Astrocyte of the cerebellum (primary cell): ENCODE measurements at regions not wholly inside any gene's neighbourhood (a gene's known extent, or its start where the extent isn't known, plus 50 kb on each side); places are given as distances from the start of the nearest gene placed in this dataset.

ENCODE experiments used
- DNase-seq: peaks from one replicate; pipeline ENCODE4 v3.0.0-alpha.2; 2011; ENCODE audit warnings: low read depth
- H3K4me3 ChIP-seq: 2 replicates; pipeline ENCODE4 v1.5.1; 2011; ENCODE audit warnings: mild to moderate bottlenecking, low read depth, low read length, moderate library complexity
- in situ Hi-C: cut with HindIII; loops from 2 replicates; pipeline ENCODE4 v1.10.0; 2017; ENCODE audit warnings: low sequenced_read_pairs
- TF ChIP-seq, protein P1 (sequence below): IDR thresholded peaks from 2 replicates; pipeline ENCODE4 v1.5.1; 2012; ENCODE audit warnings: low read length, low read depth, moderate library complexity, mild to moderate bottlenecking; ENCODE audit errors: missing control alignments

DNA sequence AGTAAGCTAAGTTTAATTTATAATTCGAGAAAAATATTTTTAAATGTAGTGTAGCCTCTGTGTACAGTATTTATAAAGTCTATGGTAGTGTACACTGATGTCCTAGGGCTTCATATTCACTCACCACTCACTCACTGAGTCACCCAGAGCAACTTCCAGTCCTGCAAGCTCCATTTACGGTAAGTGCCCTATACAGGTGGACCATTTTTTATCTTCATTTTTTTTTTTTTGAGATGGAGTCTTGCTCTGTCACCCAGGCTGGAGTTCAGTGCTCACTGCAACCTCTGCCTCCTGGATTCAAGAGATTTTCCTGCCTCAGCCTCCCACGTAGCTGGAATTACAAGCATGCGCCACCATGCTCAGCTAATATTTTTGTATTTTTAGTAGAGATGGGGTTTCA lies 104.2 kb downstream of the PDCL3 start:
- TF ChIP-seq, protein P1, sequence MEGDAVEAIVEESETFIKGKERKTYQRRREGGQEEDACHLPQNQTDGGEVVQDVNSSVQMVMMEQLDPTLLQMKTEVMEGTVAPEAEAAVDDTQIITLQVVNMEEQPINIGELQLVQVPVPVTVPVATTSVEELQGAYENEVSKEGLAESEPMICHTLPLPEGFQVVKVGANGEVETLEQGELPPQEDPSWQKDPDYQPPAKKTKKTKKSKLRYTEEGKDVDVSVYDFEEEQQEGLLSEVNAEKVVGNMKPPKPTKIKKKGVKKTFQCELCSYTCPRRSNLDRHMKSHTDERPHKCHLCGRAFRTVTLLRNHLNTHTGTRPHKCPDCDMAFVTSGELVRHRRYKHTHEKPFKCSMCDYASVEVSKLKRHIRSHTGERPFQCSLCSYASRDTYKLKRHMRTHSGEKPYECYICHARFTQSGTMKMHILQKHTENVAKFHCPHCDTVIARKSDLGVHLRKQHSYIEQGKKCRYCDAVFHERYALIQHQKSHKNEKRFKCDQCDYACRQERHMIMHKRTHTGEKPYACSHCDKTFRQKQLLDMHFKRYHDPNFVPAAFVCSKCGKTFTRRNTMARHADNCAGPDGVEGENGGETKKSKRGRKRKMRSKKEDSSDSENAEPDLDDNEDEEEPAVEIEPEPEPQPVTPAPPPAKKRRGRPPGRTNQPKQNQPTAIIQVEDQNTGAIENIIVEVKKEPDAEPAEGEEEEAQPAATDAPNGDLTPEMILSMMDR = no peak
- no peak overlapping the region for H3K4me3 ChIP-seq
- DNase-seq = no peak
- in situ Hi-C loops = no loop called here

DNA sequence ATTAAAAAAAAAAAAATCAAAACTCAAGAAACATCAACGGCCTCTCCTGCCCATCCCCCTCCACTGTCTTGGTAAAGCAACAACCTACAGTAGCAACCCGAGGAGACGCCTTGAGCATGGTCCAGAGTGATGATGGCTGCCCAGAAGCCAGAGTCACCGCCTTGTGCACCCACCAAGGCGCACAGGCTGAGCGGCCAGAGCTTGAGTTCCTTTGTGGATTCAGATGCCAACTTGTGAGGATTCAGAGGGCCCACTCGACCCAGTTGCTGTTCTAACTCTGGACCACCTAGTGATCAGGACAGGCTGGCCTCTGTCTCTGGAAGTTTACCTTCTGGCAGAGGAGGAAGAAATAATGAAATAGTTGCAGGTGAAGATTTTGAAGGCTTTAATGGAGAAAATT lies 105.0 kb downstream of the PDCL3 start:
- TF ChIP-seq, protein P1 = no peak
- DNase-seq = no peak
- no peak overlapping the region for H3K4me3 ChIP-seq
- in situ Hi-C loops = no loop called here

DNA sequence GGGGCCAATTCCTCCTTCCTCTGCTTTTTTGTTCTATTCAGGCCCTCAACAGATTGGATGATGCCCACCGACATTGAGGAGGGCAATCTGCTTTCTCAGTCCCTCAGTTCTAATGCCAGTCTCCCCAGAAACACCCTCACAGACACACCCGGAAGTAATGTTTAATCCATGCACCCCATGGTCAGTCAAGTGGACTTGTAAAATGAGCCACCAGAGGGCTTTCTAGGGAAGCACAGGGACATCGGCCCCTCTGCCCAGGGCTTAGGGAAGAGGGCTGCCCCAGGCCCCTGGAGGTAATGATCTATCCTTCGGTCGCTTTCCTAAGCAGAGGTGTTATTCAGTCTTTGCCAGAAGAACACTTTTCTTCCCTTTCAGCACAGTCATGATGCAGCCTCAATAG lies 107.4 kb downstream of the PDCL3 start:
- no peak for DNase-seq
- TF ChIP-seq, protein P1 = no peak
- H3K4me3 ChIP-seq = no peak overlapping the region
- in situ Hi-C loops = no loop called here

DNA sequence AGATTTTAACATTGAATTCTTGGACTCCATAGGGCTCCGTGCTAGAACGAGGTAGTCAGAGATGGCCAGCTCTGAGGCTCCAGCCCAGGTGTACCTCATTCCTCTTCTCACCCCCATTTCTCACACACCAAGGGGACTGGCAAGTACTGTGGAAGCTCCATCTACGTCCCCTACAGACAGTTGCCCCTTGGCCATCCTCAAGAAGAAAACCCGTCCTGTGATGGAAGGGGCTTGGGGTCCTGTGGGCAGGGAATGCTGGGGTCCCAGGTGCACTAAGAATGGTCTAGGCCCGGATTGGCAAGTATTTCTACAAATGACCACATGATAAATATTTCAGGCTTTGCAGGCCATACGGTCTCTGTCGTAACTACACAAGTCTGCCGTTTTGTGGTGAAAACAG lies 110.3 kb downstream of the PDCL3 start:
- no peak overlapping the region for H3K4me3 ChIP-seq
- no peak for DNase-seq
- in situ Hi-C loops = no loop called here
- TF ChIP-seq, protein P1 = no peak

DNA sequence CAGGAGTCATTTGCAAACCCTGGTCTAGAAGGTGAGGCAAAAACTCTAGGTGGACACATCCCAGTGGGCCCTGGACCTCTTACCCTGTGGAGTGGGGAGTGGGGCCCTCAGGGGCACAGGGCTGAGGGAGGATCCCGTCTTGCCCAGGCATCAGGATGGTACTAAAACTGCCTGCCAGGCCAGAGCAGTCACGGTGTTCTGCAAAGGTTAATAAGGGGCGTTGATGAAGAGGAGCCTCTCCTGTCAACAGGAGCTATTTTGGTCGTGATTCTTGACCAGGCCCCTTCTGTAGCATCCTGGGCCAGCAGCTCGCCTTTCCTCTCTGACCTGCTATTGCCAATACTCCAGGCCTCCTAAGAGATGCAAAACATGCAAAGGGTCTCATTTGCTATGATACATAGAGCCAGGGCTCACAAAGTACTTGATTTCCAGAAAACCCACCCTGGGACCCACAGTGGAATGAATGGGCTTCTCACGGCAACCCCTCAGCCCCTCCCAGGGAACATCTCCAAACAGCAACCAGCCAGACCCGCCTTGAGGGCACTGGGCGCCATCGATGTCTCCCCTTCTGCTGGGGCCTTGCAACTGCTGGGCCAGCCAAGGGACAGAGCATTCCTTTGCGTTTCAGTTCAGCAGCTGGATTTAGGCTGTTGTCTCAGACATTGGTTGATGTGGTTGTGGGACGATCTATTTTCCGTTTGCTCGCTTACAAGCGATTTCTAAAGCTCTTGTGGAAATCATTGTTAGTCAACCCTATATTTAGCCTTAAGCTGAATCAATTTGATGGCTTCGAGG lies 111.1 kb downstream of the PDCL3 start:
- in situ Hi-C loops = no loop called here
- H3K4me3 ChIP-seq = no peak overlapping the region
- TF ChIP-seq, protein P1 = no peak
- no peak for DNase-seq

DNA sequence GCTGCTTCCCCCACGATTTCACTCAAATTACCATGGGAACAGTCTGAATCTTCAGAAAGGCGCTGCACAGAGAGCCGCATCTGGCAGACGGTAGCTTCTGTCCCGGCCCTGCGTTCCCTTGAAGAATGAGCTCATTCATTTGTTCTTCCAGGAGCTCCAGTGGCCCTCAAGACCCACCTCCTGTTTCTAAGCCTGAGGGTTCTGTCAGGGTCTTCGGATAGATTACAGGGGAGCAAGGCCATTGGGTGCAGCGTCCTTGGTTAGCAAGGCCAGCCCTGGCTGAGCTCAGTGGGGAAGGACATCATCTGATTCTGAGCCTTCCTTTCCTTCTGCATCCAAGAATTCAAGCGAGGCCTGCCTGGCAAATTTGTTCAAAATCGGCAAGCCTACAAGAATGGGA lies 111.9 kb downstream of the PDCL3 start:
- no peak overlapping the region for H3K4me3 ChIP-seq
- TF ChIP-seq, protein P1 = no peak
- DNase-seq = no peak
- in situ Hi-C loops = no loop called here
